ENCODE measurements at regions not wholly inside any gene's neighbourhood (a gene's known extent, or its start where the extent isn't known, plus 50 kb on each side); places are given as distances from the start of the nearest gene placed in this dataset.

DNA sequence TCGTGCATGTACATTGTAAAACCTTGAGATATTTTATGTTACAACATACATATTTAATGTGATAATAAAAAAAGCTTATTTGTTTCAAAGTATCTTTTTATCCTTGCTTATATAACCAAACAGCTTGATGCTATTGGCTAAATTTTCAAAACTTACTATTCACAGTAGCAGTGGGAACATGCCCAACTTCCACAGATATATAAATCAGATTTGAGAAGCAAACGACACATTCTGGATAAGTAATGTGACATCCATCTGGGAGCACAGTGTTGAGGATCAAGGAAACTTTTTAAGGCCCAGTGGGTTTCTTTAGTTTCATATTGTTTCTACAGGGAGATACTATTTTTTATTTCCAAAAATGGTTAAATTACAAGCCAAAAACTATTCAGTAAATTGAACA is 350.7 kb downstream of the SEC23A start (continued):
- TF ChIP-seq, protein P1, sequence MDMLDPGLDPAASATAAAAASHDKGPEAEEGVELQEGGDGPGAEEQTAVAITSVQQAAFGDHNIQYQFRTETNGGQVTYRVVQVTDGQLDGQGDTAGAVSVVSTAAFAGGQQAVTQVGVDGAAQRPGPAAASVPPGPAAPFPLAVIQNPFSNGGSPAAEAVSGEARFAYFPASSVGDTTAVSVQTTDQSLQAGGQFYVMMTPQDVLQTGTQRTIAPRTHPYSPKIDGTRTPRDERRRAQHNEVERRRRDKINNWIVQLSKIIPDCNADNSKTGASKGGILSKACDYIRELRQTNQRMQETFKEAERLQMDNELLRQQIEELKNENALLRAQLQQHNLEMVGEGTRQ (IDR thresholded peaks at IDR 0.05; ENCODE audit: low read length): no peak

All from H1 (cell line).